Smooth muscle cell (in vitro differentiated cells): ENCODE measurements at regions not wholly inside any gene's neighbourhood (a gene's known extent, or its start where the extent isn't known, plus 50 kb on each side); places are given as distances from the start of the nearest gene placed in this dataset.

Source experiments
- DNase-seq: peaks from one replicate; lab custom pipeline; 2025; ENCODE audit not compliant: unreplicated experiment; lab: John Stamatoyannopoulos, UW
- H2AFZ ChIP-seq: fragments of 200-600 bp; sonication (generic); 2 replicates; pipeline ENCODE4 v1.6.0; 2016; ENCODE audit warnings: antibody characterized with exemption, low read depth, mild to moderate bottlenecking
- H3F3A ChIP-seq: fragments of 200-600 bp; sonication (generic); 2 replicates; pipeline ENCODE4 v1.6.0; 2017; ENCODE audit warnings: antibody characterized with exemption, low read depth
- H3K27ac ChIP-seq: fragments of 200-600 bp; sonication (generic); 2 replicates; pipeline ENCODE4 v1.5.1; 2016; ENCODE audit warnings: low read depth, mild to moderate bottlenecking
- H3K27me3 ChIP-seq: fragments of 200-600 bp; sonication (generic); 2 replicates; pipeline ENCODE4 v1.6.1; 2016; ENCODE audit warnings: low read depth, mild to moderate bottlenecking
- H3K36me3 ChIP-seq: fragments of 200-600 bp; sonication (generic); 2 replicates; pipeline ENCODE4 v1.5.1; 2016; ENCODE audit warnings: low read depth
- H3K4me1 ChIP-seq: fragments of 200-600 bp; sonication (generic); 2 replicates; pipeline ENCODE4 v1.5.1; 2016; ENCODE audit warnings: low read depth
- H3K4me2 ChIP-seq: fragments of 200-600 bp; sonication (generic); 2 replicates; pipeline ENCODE4 v1.6.0; 2016; ENCODE audit warnings: mild to moderate bottlenecking
- H3K4me3 ChIP-seq: fragments of 200-600 bp; sonication (generic); 2 replicates; pipeline ENCODE4 v1.5.1; 2016; ENCODE audit warnings: mild to moderate bottlenecking
- H3K79me2 ChIP-seq: fragments of 200-600 bp; sonication (generic); 2 replicates; pipeline ENCODE4 v1.6.0; 2016; ENCODE audit warnings: low read depth, mild to moderate bottlenecking
- H3K9ac ChIP-seq: fragments of 200-600 bp; sonication (generic); 2 replicates; pipeline ENCODE4 v1.6.0; 2016; ENCODE audit warnings: low read depth
- H3K9me3 ChIP-seq: fragments of 200-600 bp; sonication (generic); replicated peaks from 2 replicates; pipeline ENCODE4 v1.5.1; 2016; ENCODE audit warnings: low read depth
- H4K20me1 ChIP-seq: fragments of 200-600 bp; sonication (generic); 2 replicates; pipeline ENCODE4 v1.6.0; 2016; ENCODE audit warnings: low read depth
- CTCF ChIP-seq: fragments of 200-600 bp; sonication (generic); IDR thresholded peaks from 2 replicates; pipeline ENCODE4 v1.5.1; 2017; ENCODE audit warnings: borderline replicate concordance, mild to moderate bottlenecking, antibody characterized with exemption; ENCODE audit not compliant: insufficient read depth, poor library complexity, severe bottlenecking
- WGBS: methylation state at CpG from one replicate; pipeline ENCODE4 v1.1.7; 2016; ENCODE audit warnings: low lambda C conversion rate; 5-methylcytosine and 5-hydroxymethylcytosine counted together

DNA sequence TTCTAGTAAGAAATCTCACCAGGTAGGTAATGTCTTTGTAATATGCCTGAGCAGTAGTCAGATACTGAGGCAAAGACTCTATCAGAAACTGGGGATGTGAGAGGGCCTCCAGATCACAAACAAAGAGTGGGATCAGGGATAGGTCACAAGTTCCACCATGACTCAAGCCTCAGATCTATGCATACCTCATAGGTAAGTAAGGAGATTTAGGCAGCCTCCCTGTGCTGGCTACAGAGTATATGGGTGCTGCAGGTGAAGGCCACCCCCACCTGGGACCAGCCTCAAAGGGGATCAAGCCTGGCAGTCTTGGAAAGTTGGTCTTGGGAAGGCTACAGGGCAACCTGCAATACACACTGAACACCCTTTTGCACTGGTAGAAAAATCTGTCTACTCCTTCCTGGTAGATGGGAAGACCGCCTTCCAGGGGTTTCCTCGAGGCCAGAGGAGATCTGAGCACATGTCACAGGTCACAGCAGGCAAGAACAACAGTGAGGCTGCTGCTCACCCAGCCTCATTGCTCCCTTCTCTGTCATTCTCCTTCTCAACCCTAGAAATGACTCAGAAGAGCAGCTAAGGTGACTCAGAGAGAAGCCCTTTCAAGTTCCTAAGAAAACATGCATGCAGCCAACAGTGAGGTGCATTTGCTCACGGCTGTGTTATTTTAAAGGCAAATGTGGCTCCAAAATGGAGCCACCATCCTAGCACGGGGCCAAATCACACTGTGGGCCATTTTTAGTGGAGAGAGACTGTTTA lies 143.4 kb upstream of the CDKN3 start:
- TF ChIP-seq CTCF, result no peak
- no peak overlapping the region for H3K4me3 ChIP-seq
- peaks cover 19% of the 10 kb centered on the region for H3K4me1 ChIP-seq
- H3K36me3 ChIP-seq, result no peaks in the 10 kb centered on the region
- H3K9me3 ChIP-seq, result no peaks in the 10 kb centered on the region
- no peaks in the 10 kb centered on the region for H3F3A ChIP-seq
- H3K4me2 ChIP-seq, result peak overlapping the region; percentile 0
- no peaks in the 10 kb centered on the region for H3K27me3 ChIP-seq
- H3K79me2 ChIP-seq, result no peaks in the 10 kb centered on the region
- H3K9ac ChIP-seq, result no peak overlapping the region
- DNase-seq, result no peak
- 42% methylated on average over 4 of the region's 4 CpGs for WGBS
- H3K27ac ChIP-seq, result peak overlapping the region; percentile 53
- H2AFZ ChIP-seq, result no peak overlapping the region
- no peaks in the 10 kb centered on the region for H4K20me1 ChIP-seq

DNA sequence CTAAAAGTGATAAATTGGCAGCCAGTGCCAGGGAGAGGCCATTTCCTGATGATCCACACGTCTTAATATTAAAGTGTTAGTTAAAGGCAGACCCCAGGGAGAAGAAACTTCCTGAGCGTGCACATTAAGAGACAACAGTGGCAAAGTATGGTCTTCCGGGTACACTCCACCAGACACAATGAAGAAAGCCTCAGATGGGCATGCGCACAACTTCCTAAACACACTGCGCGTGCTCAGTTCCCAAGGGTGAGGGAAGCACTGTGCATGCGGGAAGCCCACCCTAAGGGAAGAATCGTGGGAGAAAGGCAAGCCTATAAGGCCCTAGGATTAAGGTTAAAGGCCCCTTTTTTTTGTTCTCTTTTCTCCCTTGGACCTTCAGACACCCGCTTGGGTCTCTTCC lies 140.7 kb upstream of the CDKN3 start:
- H3F3A ChIP-seq, result no peaks in the 10 kb centered on the region
- no peaks in the 10 kb centered on the region for H3K27me3 ChIP-seq
- H3K9me3 ChIP-seq, result no peaks in the 10 kb centered on the region
- no peak overlapping the region for H3K4me3 ChIP-seq
- no peak overlapping the region for H3K4me2 ChIP-seq
- H3K27ac ChIP-seq, result no peak overlapping the region
- WGBS, result 92% methylated on average over 9 of the region's 9 CpGs
- H4K20me1 ChIP-seq, result no peaks in the 10 kb centered on the region
- no peak for DNase-seq
- no peaks in the 10 kb centered on the region for H3K36me3 ChIP-seq
- no peak overlapping the region for H3K9ac ChIP-seq
- H2AFZ ChIP-seq, result no peak overlapping the region
- no peak for TF ChIP-seq CTCF
- peaks cover 46% of the 10 kb centered on the region for H3K4me1 ChIP-seq
- H3K79me2 ChIP-seq, result no peaks in the 10 kb centered on the region

DNA sequence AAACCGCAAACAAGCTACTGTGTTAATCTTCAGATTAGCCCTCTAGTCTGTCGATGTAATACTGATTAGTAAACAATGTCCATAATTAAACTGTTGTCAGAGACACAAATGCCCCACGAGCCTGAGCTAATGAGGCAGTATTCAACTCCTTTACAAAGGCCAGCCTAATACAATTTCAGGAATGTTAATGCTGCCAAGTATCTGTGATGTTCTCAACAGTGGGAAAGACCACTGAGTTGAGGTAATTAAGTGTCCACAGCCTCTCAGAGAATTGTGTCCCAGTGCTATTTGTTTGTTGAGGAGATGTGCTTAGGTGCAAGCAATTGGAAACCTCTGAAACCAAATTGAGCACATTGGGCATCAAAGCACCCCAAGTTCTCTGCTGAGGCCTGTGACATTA lies 139.4 kb upstream of the CDKN3 start:
- no peak overlapping the region for H2AFZ ChIP-seq
- H3K4me1 ChIP-seq, result peaks cover 58% of the 10 kb centered on the region
- no peak overlapping the region for H3K4me3 ChIP-seq
- H3K79me2 ChIP-seq, result no peaks in the 10 kb centered on the region
- H3K27ac ChIP-seq, result no peak overlapping the region
- no peak overlapping the region for H3K4me2 ChIP-seq
- H3K9me3 ChIP-seq, result no peaks in the 10 kb centered on the region
- H3K9ac ChIP-seq, result no peak overlapping the region
- TF ChIP-seq CTCF, result no peak
- no peaks in the 10 kb centered on the region for H3K27me3 ChIP-seq
- H3F3A ChIP-seq, result no peaks in the 10 kb centered on the region
- DNase-seq, result no peak
- 25% methylated on average over 3 of the region's 3 CpGs for WGBS
- no peaks in the 10 kb centered on the region for H3K36me3 ChIP-seq
- H4K20me1 ChIP-seq, result no peaks in the 10 kb centered on the region

DNA sequence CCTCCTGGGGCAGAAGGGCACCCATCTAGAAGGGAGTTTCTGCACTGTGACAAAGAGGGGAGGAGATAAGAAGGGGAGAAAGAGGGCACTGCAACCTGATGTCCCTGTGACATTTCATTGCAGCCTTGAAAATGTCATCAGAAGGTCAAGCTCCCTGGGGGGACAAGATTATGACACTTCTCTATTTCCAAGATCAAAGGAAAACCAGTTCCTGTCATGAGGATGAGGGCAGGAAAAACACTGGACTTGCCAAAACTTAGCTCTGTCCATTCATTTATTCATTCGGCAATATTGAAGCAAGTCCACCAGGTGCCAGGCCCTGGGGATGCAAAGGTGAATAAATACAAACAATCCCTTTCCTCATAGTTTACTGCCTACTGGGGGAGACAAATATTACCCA lies 138.4 kb upstream of the CDKN3 start:
- H3K9me3 ChIP-seq, result no peaks in the 10 kb centered on the region
- H2AFZ ChIP-seq, result no peak overlapping the region
- no peak overlapping the region for H3K27ac ChIP-seq
- H3K4me1 ChIP-seq, result peaks cover 58% of the 10 kb centered on the region
- TF ChIP-seq CTCF, result no peak
- H3K4me3 ChIP-seq, result no peak overlapping the region
- H3F3A ChIP-seq, result no peaks in the 10 kb centered on the region
- DNase-seq, result no peak
- no peaks in the 10 kb centered on the region for H3K36me3 ChIP-seq
- H4K20me1 ChIP-seq, result no peaks in the 10 kb centered on the region
- H3K27me3 ChIP-seq, result no peaks in the 10 kb centered on the region
- WGBS, result 87% methylated on average over 1 of the region's 1 CpG
- no peak overlapping the region for H3K4me2 ChIP-seq
- no peaks in the 10 kb centered on the region for H3K79me2 ChIP-seq
- H3K9ac ChIP-seq, result no peak overlapping the region
